Amniotic stem cell (primary cell): ENCODE measurements at regions not wholly inside any gene's neighbourhood (a gene's known extent, or its start where the extent isn't known, plus 50 kb on each side); places are given as distances from the start of the nearest gene placed in this dataset.

Experiments
- DNase-seq: peaks from one replicate; lab custom pipeline; 2025; lab: John Stamatoyannopoulos, UW

GRCh38 chr1:221849110-221849509, 107.2 kb upstream of the DUSP10 start:
- no peak for DNase-seq

GRCh38 chr1:221847676-221848075, 105.8 kb upstream of the DUSP10 start:
- DNase-seq, result no peak

- DNase-seq, result peak; percentile 67
Observed at GRCh38 chr1:221845650-221846371, 103.9 kb upstream of the DUSP10 start.

- DNase-seq, result no peak
Observed at GRCh38 chr1:221841983-221842335, 100.1 kb upstream of the DUSP10 start.

GRCh38 chr1:221841251-221841982, 99.5 kb upstream of the DUSP10 start:
- DNase-seq, result no peak

- DNase-seq, result no peak
Observed at GRCh38 chr1:221840511-221841243, 98.8 kb upstream of the DUSP10 start.

GRCh38 chr1:221839782-221840395, 98.0 kb upstream of the DUSP10 start:
- DNase-seq, result peak; percentile 31

GRCh38 chr1:221839321-221839720, 97.4 kb upstream of the DUSP10 start:
- no peak for DNase-seq

- DNase-seq, result no peak
Observed at GRCh38 chr1:221837896-221838295, 96.0 kb upstream of the DUSP10 start.

GRCh38 chr1:221834698-221835513, 93.0 kb upstream of the DUSP10 start:
- no peak for DNase-seq

GRCh38 chr1:221832617-221833016, 90.7 kb upstream of the DUSP10 start:
- DNase-seq, result no peak

- no peak for DNase-seq
Observed at GRCh38 chr1:221832151-221832550, 90.3 kb upstream of the DUSP10 start.

GRCh38 chr1:221829327-221830015, 87.6 kb upstream of the DUSP10 start:
- peak; percentile 58 for DNase-seq

GRCh38 chr1:221827307-221827642, 85.4 kb upstream of the DUSP10 start:
- DNase-seq, result no peak

GRCh38 chr1:221824909-221825308, 83.0 kb upstream of the DUSP10 start:
- DNase-seq, result no peak

GRCh38 chr1:221824025-221824424, 82.1 kb upstream of the DUSP10 start:
- no peak for DNase-seq

GRCh38 chr1:221823561-221823960, 81.7 kb upstream of the DUSP10 start:
- no peak for DNase-seq

GRCh38 chr1:221823149-221823548, 81.3 kb upstream of the DUSP10 start:
- DNase-seq, result no peak

GRCh38 chr1:221822591-221822990, 80.7 kb upstream of the DUSP10 start:
- DNase-seq, result no peak

- DNase-seq, result peak; percentile 64
Observed at GRCh38 chr1:221816899-221817298, 75.0 kb upstream of the DUSP10 start.

- no peak for DNase-seq
Observed at GRCh38 chr1:221815660-221816059, 73.8 kb upstream of the DUSP10 start.
